ENCODE measurements at regions not wholly inside any gene's neighbourhood (a gene's known extent, or its start where the extent isn't known, plus 50 kb on each side); places are given as distances from the start of the nearest gene placed in this dataset.

DNA sequence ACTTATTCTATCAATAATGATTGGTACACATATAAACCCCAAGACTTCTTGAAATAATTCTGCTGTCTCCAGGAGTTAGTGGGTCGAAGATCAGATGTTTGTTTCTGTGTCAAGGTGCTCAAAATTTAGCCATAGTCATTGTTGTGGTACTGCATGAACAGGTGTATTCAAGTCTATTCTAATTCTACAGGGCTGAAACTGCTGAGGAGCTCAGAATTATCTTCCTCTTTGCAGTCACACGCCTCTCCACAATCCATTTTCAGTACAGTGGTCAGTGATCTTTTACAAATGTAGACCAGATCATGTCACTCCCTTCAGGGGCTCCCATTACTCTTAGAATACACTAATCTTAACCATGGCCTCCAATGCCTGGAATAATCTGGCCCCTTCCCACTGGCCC is 527.5 kb downstream of the NTRK3 start:
- DNase-seq (ENCODE audit: low spot score), result no peak
- H2BK15ac ChIP-seq (ENCODE audit: low read length), result no peak overlapping the region
- no peak overlapping the region for H3K4me2 ChIP-seq (ENCODE audit: insufficient read depth, low read length, poor library complexity, severe bottlenecking)
- H3K23ac ChIP-seq (ENCODE audit: low read depth, low read length, poor library complexity), result no peak overlapping the region
- no peak overlapping the region for H4K8ac ChIP-seq (ENCODE audit: low read depth, low read length)
- H3K36me3 ChIP-seq (replicated peaks in 1 of 2; ENCODE audit: control insufficient read depth in 2 of 2, insufficient read depth in 2 of 2, low read length in 2 of 2), result no peaks in the 10 kb centered on the region
- no peak overlapping the region for H2AFZ ChIP-seq (ENCODE audit: low read length)
- H3K27ac ChIP-seq (replicated peaks; ENCODE audit: low read length), result no peak overlapping the region
- H4K91ac ChIP-seq (ENCODE audit: low read depth, low read length, poor library complexity), result no peak overlapping the region
- no peaks in the 10 kb centered on the region for H3K79me1 ChIP-seq (ENCODE audit: low read depth, low read length)
- H3K4ac ChIP-seq (ENCODE audit: low read length), result no peak overlapping the region
- no peak overlapping the region for H2BK5ac ChIP-seq (ENCODE audit: low read length)
- no peak overlapping the region for H3K4me3 ChIP-seq (ENCODE audit: low read length in 2 of 2)
- no CpG with 5 or more reads among the region's 2 CpGs for whole genome bisulfite sequencing, 2 donors (ENCODE audit: extremely low coverage in 2 of 2, insufficient read length in 2 of 2, insufficient replicate concordance in 1 of 2)
- H3K14ac ChIP-seq (ENCODE audit: low read length), result no peak overlapping the region
- H2AK5ac ChIP-seq (ENCODE audit: low read depth, low read length), result no peak overlapping the region
- no peaks in the 10 kb centered on the region for H3K9me3 ChIP-seq (replicated peaks in 1 of 2; ENCODE audit: control insufficient read depth in 2 of 2, insufficient read depth in 1 of 2, low read depth in 1 of 2, low read length in 2 of 2)
- no peak overlapping the region for H2BK120ac ChIP-seq (ENCODE audit: low read depth, low read length)
- no peak overlapping the region for H2BK12ac ChIP-seq (ENCODE audit: low read length)
- H3K18ac ChIP-seq (ENCODE audit: low read length), result no peak overlapping the region
- H3K27me3 ChIP-seq (ENCODE audit: control insufficient read depth in 3 of 3, insufficient read depth in 3 of 3, low read depth in 1 of 3, low read length in 3 of 3), result no peaks in the 10 kb centered on the region
- peaks cover 0 to 5% of the 10 kb centered on the region in 2 donors for H3K4me1 ChIP-seq (ENCODE audit: control insufficient read depth in 2 of 2, insufficient read depth in 1 of 2, low read depth in 1 of 2, low read length in 2 of 2)
- no peak overlapping the region for H3K9ac ChIP-seq (ENCODE audit: low read depth, low read length, poor library complexity)

DNA sequence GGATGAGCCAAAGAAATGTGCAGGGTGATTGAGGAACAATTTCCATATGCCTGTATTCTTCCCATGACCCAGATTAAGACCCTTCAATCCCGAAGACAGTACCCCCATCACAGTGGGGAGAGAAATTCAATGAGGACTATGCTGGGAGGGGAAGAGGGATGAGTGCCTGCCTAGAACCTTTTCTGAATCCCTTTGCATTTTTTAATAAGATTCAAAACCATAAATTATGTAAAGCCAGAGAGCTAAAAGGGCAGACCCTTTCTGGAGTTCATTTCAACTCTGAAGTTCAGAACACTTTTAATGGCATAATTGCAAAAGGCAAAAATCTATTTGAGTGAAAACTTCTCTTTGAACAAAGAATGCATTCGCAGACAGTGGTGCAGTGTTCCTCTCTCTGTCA is 529.5 kb downstream of the NTRK3 start:
- peak overlapping the region; percentile 23 for H2AFZ ChIP-seq (ENCODE audit: low read length)
- no peak overlapping the region for H2BK12ac ChIP-seq (ENCODE audit: low read length)
- no peak overlapping the region for H3K9ac ChIP-seq (ENCODE audit: low read depth, low read length, poor library complexity)
- no peaks in the 10 kb centered on the region for H3K36me3 ChIP-seq (replicated peaks in 1 of 2; ENCODE audit: control insufficient read depth in 2 of 2, insufficient read depth in 2 of 2, low read length in 2 of 2)
- H2BK120ac ChIP-seq (ENCODE audit: low read depth, low read length), result no peak overlapping the region
- WGBS, 2 donors (ENCODE audit: extremely low coverage in 2 of 2, insufficient read length in 2 of 2, insufficient replicate concordance in 1 of 2), result no CpG with 5 or more reads among the region's 2 CpGs
- H4K8ac ChIP-seq (ENCODE audit: low read depth, low read length), result no peak overlapping the region
- H3K79me1 ChIP-seq (ENCODE audit: low read depth, low read length), result no peaks in the 10 kb centered on the region
- H3K18ac ChIP-seq (ENCODE audit: low read length), result no peak overlapping the region
- DNase-seq (ENCODE audit: low spot score), result no peak
- H3K4me1 ChIP-seq (ENCODE audit: control insufficient read depth in 2 of 2, insufficient read depth in 1 of 2, low read depth in 1 of 2, low read length in 2 of 2), result peaks cover 4 to 12% of the 10 kb centered on the region in 2 donors
- no peak overlapping the region for H2BK15ac ChIP-seq (ENCODE audit: low read length)
- H3K27ac ChIP-seq (replicated peaks; ENCODE audit: low read length), result no peak overlapping the region
- H3K27me3 ChIP-seq (ENCODE audit: control insufficient read depth in 3 of 3, insufficient read depth in 3 of 3, low read depth in 1 of 3, low read length in 3 of 3), result no peaks in the 10 kb centered on the region
- H3K4ac ChIP-seq (ENCODE audit: low read length), result no peak overlapping the region
- H3K4me2 ChIP-seq (ENCODE audit: insufficient read depth, low read length, poor library complexity, severe bottlenecking), result no peak overlapping the region
- H3K14ac ChIP-seq (ENCODE audit: low read length), result no peak overlapping the region
- no peaks in the 10 kb centered on the region for H3K9me3 ChIP-seq (replicated peaks in 1 of 2; ENCODE audit: control insufficient read depth in 2 of 2, insufficient read depth in 1 of 2, low read depth in 1 of 2, low read length in 2 of 2)
- H2AK5ac ChIP-seq (ENCODE audit: low read depth, low read length), result no peak overlapping the region
- H3K4me3 ChIP-seq (ENCODE audit: low read length in 2 of 2), result no peak overlapping the region
- no peak overlapping the region for H4K91ac ChIP-seq (ENCODE audit: low read depth, low read length, poor library complexity)
- H3K23ac ChIP-seq (ENCODE audit: low read depth, low read length, poor library complexity), result no peak overlapping the region
- no peak overlapping the region for H2BK5ac ChIP-seq (ENCODE audit: low read length)

DNA sequence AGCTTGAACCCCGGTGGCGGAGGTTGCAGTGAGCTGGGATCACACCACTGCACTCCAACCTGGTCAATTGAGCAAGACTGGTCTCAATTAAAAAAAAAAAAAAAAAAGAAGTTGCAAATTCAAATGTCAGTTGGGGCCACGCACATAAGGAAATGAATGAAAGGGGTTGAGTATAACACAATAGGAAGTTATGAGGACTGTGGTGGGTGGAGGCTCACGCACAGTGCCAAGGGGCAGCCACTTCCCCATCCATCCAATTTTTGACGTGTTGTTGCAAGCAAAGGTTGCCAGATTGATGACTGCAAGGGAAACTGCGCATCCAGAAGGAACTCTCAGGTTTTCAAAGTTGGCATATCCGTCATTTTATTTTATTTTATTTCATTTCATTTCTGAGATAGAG is 532.2 kb downstream of the NTRK3 start:
- Histone ChIP-seq H4K91ac (ENCODE audit: low read depth, low read length, poor library complexity) (no peak overlapping the region), H2BK15ac (ENCODE audit: low read length) (no peak overlapping the region), H2AFZ (ENCODE audit: low read length) (no peak overlapping the region), H3K9ac (ENCODE audit: low read depth, low read length, poor library complexity) (no peak overlapping the region), H2BK12ac (ENCODE audit: low read length) (no peak overlapping the region), H2AK5ac (ENCODE audit: low read depth, low read length) (no peak overlapping the region), H2BK120ac (ENCODE audit: low read depth, low read length) (no peak overlapping the region), H3K4me3 (ENCODE audit: low read length in 2 of 2) (no peak overlapping the region), H3K79me1 (ENCODE audit: low read depth, low read length) (no peaks in the 10 kb centered on the region), H4K8ac (ENCODE audit: low read depth, low read length) (no peak overlapping the region), H2BK5ac (ENCODE audit: low read length) (no peak overlapping the region), H3K23ac (ENCODE audit: low read depth, low read length, poor library complexity) (no peak overlapping the region), H3K27me3 (ENCODE audit: control insufficient read depth in 3 of 3, insufficient read depth in 3 of 3, low read depth in 1 of 3, low read length in 3 of 3) (no peaks in the 10 kb centered on the region), H3K14ac (ENCODE audit: low read length) (no peak overlapping the region), H3K4me1 (ENCODE audit: control insufficient read depth in 2 of 2, insufficient read depth in 1 of 2, low read depth in 1 of 2, low read length in 2 of 2) (peaks cover 4 to 12% of the 10 kb centered on the region in 2 donors), H3K4ac (ENCODE audit: low read length) (no peak overlapping the region), H3K18ac (ENCODE audit: low read length) (no peak overlapping the region), H3K27ac (replicated peaks; ENCODE audit: low read length) (no peak overlapping the region), H3K9me3 (replicated peaks in 1 of 2; ENCODE audit: control insufficient read depth in 2 of 2, insufficient read depth in 1 of 2, low read depth in 1 of 2, low read length in 2 of 2) (no peaks in the 10 kb centered on the region), H3K4me2 (ENCODE audit: insufficient read depth, low read length, poor library complexity, severe bottlenecking) (no peak overlapping the region), H3K36me3 (replicated peaks in 1 of 2; ENCODE audit: control insufficient read depth in 2 of 2, insufficient read depth in 2 of 2, low read length in 2 of 2) (no peaks in the 10 kb centered on the region)
- WGBS, 2 donors (ENCODE audit: extremely low coverage in 2 of 2, insufficient read length in 2 of 2, insufficient replicate concordance in 1 of 2), result no CpG with 5 or more reads among the region's 7 CpGs
- no peak for DNase-seq (ENCODE audit: low spot score)

DNA sequence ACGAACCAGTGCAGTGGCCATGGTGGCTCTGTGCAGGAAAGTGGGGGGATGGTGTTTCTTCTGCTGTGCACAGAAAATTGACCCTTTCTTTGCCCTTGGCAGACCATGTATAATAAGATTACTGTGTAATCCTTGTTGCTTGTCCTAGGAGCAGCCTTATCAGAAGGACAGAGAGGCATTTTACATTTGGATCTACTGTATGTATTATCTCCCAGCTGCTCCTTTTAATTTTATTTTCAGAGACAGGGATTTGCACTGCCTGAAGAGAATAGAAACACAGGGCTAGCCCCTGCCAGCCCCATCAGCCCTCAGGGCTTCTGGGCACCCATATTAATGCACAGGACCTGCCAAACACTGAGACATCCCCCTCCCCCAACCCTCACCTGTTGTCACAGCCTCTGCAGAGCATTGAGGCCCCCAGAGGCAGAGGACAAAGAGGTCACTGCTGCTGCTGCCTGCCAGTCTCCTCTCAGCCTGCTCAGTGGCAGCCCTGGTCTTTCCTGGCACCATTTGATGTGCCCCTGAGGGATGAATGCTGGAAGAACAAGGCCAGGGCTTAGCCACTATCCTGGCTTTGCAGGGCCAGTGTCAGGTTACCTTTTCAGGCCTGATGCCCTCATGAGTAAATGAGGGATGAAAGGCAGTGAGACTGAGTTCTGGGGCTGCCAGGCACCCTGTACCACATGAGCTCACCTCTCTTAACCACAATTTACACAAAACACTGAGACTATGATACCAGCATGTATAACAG is 533.4 kb downstream of the NTRK3 start:
- no peak overlapping the region for H2AK5ac ChIP-seq (ENCODE audit: low read depth, low read length)
- H2BK5ac ChIP-seq (ENCODE audit: low read length), result no peak overlapping the region
- H2BK12ac ChIP-seq (ENCODE audit: low read length), result no peak overlapping the region
- no peak overlapping the region for H3K4me2 ChIP-seq (ENCODE audit: insufficient read depth, low read length, poor library complexity, severe bottlenecking)
- H3K36me3 ChIP-seq (replicated peaks in 1 of 2; ENCODE audit: control insufficient read depth in 2 of 2, insufficient read depth in 2 of 2, low read length in 2 of 2), result no peaks in the 10 kb centered on the region
- H3K79me1 ChIP-seq (ENCODE audit: low read depth, low read length), result no peaks in the 10 kb centered on the region
- H3K27ac ChIP-seq (replicated peaks; ENCODE audit: low read length), result no peak overlapping the region
- H2AFZ ChIP-seq (ENCODE audit: low read length), result peak overlapping the region; percentile 59
- H3K18ac ChIP-seq (ENCODE audit: low read length), result peak overlapping the region; percentile 25
- H3K14ac ChIP-seq (ENCODE audit: low read length), result no peak overlapping the region
- no peak overlapping the region for H3K4me3 ChIP-seq (ENCODE audit: low read length in 2 of 2)
- DNase-seq (ENCODE audit: low spot score), result no peak
- no peak overlapping the region for H4K91ac ChIP-seq (ENCODE audit: low read depth, low read length, poor library complexity)
- no CpG with 5 or more reads among the region's 1 CpG for WGBS, 2 donors (ENCODE audit: extremely low coverage in 2 of 2, insufficient read length in 2 of 2, insufficient replicate concordance in 1 of 2)
- H3K4me1 ChIP-seq (ENCODE audit: control insufficient read depth in 2 of 2, insufficient read depth in 1 of 2, low read depth in 1 of 2, low read length in 2 of 2), result peaks cover 4 to 12% of the 10 kb centered on the region in 2 donors
- no peaks in the 10 kb centered on the region for H3K27me3 ChIP-seq (ENCODE audit: control insufficient read depth in 3 of 3, insufficient read depth in 3 of 3, low read depth in 1 of 3, low read length in 3 of 3)
- H2BK15ac ChIP-seq (ENCODE audit: low read length), result no peak overlapping the region
- no peaks in the 10 kb centered on the region for H3K9me3 ChIP-seq (replicated peaks in 1 of 2; ENCODE audit: control insufficient read depth in 2 of 2, insufficient read depth in 1 of 2, low read depth in 1 of 2, low read length in 2 of 2)
- no peak overlapping the region for H3K4ac ChIP-seq (ENCODE audit: low read length)
- no peak overlapping the region for H4K8ac ChIP-seq (ENCODE audit: low read depth, low read length)
- H3K9ac ChIP-seq (ENCODE audit: low read depth, low read length, poor library complexity), result no peak overlapping the region
- no peak overlapping the region for H3K23ac ChIP-seq (ENCODE audit: low read depth, low read length, poor library complexity)
- H2BK120ac ChIP-seq (ENCODE audit: low read depth, low read length), result no peak overlapping the region

Data from neuronal stem cell (in vitro differentiated cells).